Fibroblast of mammary gland (primary cell): ENCODE measurements at regions not wholly inside any gene's neighbourhood (a gene's known extent, or its start where the extent isn't known, plus 50 kb on each side); places are given as distances from the start of the nearest gene placed in this dataset.

ENCODE experiments used
- DNase-seq: peaks from one replicate; pipeline ENCODE4 v3.0.0-alpha.2; 2010; ENCODE audit warnings: low read depth
- H3K4me3 ChIP-seq: 2 replicates; pipeline ENCODE4 v1.5.1; 2011; ENCODE audit warnings: low read depth, mild to moderate bottlenecking, low read length, moderate library complexity; ENCODE audit not compliant: control insufficient read depth
- TF ChIP-seq, protein P1 (sequence below): conservative IDR thresholded peaks from 2 replicates; pipeline ENCODE4 v1.5.1; 2011; ENCODE audit warnings: low read depth, low read length, inconsistent platforms; ENCODE audit not compliant: control insufficient read depth, insufficient read depth

DNA sequence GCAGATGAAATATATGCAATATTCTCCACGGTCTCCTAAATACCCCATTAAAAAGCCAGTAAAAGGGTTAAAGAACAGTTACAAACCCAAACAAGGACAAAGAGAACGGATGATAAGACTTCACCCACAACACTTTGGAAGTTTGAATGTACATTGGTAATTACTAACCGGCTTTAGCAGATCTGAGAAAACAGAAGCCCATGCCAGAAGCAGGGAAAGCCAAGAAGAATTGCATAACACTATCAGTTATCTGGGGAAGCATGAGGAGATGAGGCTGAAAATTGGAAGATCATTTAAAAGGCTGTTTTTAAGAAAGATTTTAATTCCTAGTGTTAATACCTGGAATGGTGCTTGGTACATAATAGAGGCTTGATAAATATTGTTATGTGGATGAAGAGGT, 55.6 kb upstream of the MYBPC1 start:
- DNase-seq = peak; percentile 1
- TF ChIP-seq, protein P1, sequence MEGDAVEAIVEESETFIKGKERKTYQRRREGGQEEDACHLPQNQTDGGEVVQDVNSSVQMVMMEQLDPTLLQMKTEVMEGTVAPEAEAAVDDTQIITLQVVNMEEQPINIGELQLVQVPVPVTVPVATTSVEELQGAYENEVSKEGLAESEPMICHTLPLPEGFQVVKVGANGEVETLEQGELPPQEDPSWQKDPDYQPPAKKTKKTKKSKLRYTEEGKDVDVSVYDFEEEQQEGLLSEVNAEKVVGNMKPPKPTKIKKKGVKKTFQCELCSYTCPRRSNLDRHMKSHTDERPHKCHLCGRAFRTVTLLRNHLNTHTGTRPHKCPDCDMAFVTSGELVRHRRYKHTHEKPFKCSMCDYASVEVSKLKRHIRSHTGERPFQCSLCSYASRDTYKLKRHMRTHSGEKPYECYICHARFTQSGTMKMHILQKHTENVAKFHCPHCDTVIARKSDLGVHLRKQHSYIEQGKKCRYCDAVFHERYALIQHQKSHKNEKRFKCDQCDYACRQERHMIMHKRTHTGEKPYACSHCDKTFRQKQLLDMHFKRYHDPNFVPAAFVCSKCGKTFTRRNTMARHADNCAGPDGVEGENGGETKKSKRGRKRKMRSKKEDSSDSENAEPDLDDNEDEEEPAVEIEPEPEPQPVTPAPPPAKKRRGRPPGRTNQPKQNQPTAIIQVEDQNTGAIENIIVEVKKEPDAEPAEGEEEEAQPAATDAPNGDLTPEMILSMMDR = no peak

More for the DNA sequence above, 55.6 kb upstream of the MYBPC1 start:
- no peak overlapping the region for H3K4me3 ChIP-seq
